ENCODE measurements at regions not wholly inside any gene's neighbourhood (a gene's known extent, or its start where the extent isn't known, plus 50 kb on each side); places are given as distances from the start of the nearest gene placed in this dataset.

DNA sequence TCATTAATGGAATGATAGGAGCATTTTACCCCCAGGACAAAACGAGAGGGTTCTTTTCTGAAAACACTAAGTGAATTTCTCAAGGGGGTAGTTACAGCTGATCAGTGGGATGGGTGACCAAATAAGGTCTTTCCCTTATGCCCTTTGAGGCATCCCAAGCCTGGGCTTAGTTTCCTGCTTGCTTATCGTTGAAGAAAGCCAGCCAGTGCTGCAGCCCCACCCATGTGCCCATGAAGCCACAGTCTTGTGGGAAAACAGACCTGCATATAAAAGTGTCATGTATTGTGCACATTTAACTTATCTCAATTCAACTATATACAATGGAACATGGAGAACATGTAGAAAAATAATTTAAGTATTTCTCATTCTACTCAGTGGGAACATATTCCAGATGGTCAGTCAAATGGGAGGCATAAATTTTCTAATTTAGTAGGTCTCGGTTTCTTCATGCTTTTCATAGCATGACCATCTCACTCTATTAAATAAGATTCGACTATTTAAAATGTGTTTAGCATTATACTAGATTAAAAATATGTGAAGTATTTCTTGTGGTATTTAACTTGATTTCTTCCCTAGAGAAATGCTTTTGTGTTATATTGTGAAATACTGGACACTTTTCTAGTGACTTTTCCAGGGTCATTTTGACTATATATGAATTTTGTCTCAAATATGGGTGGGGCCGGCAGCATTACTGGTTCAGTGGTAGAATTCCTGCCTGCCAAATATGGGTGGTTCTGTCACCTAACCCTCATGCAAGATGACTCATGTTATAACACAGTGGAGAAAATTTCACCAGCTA lies 189.7 kb upstream of the SGCD start:
- TF ChIP-seq, protein P1, sequence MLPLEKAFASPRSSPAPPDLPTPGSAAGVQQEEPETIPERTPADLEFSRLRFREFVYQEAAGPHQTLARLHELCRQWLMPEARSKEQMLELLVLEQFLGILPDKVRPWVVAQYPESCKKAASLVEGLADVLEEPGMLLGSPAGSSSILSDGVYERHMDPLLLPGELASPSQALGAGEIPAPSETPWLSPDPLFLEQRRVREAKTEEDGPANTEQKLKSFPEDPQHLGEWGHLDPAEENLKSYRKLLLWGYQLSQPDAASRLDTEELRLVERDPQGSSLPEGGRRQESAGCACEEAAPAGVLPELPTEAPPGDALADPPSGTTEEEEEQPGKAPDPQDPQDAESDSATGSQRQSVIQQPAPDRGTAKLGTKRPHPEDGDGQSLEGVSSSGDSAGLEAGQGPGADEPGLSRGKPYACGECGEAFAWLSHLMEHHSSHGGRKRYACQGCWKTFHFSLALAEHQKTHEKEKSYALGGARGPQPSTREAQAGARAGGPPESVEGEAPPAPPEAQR (CRISPR knock-in tag; IDR thresholded peaks at IDR 0.05): no peak
- TF ChIP-seq ZBTB21 (CRISPR knock-in tag; IDR thresholded peaks at IDR 0.05; ENCODE audit: borderline replicate concordance): no peak
- TF ChIP-seq, protein P2, sequence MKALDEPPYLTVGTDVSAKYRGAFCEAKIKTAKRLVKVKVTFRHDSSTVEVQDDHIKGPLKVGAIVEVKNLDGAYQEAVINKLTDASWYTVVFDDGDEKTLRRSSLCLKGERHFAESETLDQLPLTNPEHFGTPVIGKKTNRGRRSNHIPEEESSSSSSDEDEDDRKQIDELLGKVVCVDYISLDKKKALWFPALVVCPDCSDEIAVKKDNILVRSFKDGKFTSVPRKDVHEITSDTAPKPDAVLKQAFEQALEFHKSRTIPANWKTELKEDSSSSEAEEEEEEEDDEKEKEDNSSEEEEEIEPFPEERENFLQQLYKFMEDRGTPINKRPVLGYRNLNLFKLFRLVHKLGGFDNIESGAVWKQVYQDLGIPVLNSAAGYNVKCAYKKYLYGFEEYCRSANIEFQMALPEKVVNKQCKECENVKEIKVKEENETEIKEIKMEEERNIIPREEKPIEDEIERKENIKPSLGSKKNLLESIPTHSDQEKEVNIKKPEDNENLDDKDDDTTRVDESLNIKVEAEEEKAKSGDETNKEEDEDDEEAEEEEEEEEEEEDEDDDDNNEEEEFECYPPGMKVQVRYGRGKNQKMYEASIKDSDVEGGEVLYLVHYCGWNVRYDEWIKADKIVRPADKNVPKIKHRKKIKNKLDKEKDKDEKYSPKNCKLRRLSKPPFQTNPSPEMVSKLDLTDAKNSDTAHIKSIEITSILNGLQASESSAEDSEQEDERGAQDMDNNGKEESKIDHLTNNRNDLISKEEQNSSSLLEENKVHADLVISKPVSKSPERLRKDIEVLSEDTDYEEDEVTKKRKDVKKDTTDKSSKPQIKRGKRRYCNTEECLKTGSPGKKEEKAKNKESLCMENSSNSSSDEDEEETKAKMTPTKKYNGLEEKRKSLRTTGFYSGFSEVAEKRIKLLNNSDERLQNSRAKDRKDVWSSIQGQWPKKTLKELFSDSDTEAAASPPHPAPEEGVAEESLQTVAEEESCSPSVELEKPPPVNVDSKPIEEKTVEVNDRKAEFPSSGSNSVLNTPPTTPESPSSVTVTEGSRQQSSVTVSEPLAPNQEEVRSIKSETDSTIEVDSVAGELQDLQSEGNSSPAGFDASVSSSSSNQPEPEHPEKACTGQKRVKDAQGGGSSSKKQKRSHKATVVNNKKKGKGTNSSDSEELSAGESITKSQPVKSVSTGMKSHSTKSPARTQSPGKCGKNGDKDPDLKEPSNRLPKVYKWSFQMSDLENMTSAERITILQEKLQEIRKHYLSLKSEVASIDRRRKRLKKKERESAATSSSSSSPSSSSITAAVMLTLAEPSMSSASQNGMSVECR (CRISPR knock-in tag; IDR thresholded peaks at IDR 0.05; ENCODE audit: borderline replicate concordance): no peak
- TF ChIP-seq, protein P3, sequence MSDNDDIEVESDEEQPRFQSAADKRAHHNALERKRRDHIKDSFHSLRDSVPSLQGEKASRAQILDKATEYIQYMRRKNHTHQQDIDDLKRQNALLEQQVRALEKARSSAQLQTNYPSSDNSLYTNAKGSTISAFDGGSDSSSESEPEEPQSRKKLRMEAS (CRISPR knock-in tag; IDR thresholded peaks at IDR 0.05): no peak
- TF ChIP-seq NR1H2 (CRISPR knock-in tag; IDR thresholded peaks at IDR 0.05): no peak
- no peak for TF ChIP-seq SMAD4 (CRISPR knock-in tag; IDR thresholded peaks at IDR 0.05)
- TF ChIP-seq, protein P4, sequence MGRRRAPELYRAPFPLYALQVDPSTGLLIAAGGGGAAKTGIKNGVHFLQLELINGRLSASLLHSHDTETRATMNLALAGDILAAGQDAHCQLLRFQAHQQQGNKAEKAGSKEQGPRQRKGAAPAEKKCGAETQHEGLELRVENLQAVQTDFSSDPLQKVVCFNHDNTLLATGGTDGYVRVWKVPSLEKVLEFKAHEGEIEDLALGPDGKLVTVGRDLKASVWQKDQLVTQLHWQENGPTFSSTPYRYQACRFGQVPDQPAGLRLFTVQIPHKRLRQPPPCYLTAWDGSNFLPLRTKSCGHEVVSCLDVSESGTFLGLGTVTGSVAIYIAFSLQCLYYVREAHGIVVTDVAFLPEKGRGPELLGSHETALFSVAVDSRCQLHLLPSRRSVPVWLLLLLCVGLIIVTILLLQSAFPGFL (CRISPR knock-in tag; IDR thresholded peaks at IDR 0.05; ENCODE audit: borderline replicate concordance): no peak
- TF ChIP-seq, protein P5, sequence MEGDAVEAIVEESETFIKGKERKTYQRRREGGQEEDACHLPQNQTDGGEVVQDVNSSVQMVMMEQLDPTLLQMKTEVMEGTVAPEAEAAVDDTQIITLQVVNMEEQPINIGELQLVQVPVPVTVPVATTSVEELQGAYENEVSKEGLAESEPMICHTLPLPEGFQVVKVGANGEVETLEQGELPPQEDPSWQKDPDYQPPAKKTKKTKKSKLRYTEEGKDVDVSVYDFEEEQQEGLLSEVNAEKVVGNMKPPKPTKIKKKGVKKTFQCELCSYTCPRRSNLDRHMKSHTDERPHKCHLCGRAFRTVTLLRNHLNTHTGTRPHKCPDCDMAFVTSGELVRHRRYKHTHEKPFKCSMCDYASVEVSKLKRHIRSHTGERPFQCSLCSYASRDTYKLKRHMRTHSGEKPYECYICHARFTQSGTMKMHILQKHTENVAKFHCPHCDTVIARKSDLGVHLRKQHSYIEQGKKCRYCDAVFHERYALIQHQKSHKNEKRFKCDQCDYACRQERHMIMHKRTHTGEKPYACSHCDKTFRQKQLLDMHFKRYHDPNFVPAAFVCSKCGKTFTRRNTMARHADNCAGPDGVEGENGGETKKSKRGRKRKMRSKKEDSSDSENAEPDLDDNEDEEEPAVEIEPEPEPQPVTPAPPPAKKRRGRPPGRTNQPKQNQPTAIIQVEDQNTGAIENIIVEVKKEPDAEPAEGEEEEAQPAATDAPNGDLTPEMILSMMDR (IDR thresholded peaks at IDR 0.05): no peak
- TF ChIP-seq, protein P6, sequence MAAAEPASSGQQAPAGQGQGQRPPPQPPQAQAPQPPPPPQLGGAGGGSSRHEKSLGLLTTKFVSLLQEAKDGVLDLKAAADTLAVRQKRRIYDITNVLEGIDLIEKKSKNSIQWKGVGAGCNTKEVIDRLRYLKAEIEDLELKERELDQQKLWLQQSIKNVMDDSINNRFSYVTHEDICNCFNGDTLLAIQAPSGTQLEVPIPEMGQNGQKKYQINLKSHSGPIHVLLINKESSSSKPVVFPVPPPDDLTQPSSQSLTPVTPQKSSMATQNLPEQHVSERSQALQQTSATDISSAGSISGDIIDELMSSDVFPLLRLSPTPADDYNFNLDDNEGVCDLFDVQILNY (CRISPR knock-in tag; IDR thresholded peaks at IDR 0.05): no peak
- TF ChIP-seq, protein P7, sequence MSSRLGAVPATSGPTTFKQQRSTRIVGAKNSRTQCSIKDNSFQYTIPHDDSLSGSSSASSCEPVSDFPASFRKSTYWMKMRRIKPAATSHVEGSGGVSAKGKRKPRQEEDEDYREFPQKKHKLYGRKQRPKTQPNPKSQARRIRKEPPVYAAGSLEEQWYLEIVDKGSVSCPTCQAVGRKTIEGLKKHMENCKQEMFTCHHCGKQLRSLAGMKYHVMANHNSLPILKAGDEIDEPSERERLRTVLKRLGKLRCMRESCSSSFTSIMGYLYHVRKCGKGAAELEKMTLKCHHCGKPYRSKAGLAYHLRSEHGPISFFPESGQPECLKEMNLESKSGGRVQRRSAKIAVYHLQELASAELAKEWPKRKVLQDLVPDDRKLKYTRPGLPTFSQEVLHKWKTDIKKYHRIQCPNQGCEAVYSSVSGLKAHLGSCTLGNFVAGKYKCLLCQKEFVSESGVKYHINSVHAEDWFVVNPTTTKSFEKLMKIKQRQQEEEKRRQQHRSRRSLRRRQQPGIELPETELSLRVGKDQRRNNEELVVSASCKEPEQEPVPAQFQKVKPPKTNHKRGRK (CRISPR knock-in tag; IDR thresholded peaks at IDR 0.05; ENCODE audit: borderline replicate concordance): no peak
- no peak for TF ChIP-seq ZNF423 (CRISPR knock-in tag; IDR thresholded peaks at IDR 0.05)
- TF ChIP-seq ZNF396 (CRISPR knock-in tag; IDR thresholded peaks at IDR 0.05; ENCODE audit: borderline replicate concordance): no peak
- TF ChIP-seq, protein P8, sequence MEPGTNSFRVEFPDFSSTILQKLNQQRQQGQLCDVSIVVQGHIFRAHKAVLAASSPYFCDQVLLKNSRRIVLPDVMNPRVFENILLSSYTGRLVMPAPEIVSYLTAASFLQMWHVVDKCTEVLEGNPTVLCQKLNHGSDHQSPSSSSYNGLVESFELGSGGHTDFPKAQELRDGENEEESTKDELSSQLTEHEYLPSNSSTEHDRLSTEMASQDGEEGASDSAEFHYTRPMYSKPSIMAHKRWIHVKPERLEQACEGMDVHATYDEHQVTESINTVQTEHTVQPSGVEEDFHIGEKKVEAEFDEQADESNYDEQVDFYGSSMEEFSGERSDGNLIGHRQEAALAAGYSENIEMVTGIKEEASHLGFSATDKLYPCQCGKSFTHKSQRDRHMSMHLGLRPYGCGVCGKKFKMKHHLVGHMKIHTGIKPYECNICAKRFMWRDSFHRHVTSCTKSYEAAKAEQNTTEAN (CRISPR knock-in tag; IDR thresholded peaks at IDR 0.05): no peak
